Epidermal melanocyte (primary cell): ENCODE measurements at regions not wholly inside any gene's neighbourhood (a gene's known extent, or its start where the extent isn't known, plus 50 kb on each side); places are given as distances from the start of the nearest gene placed in this dataset.

ENCODE experiments used
- DNase-seq: peaks from one replicate; pipeline ENCODE4 v3.0.0; 2011; ENCODE audit warnings: low spot score; ENCODE audit not compliant: insufficient read length

- no peak for DNase-seq
Measured at GRCh38 chr15:25509703-25510102, 70.9 kb upstream of the UBE3A start.

- DNase-seq: peak; percentile 38
Measured at GRCh38 chr15:25508369-25509002, 69.7 kb upstream of the UBE3A start.

- no peak for DNase-seq
Measured at GRCh38 chr15:25504307-25504706, 65.5 kb upstream of the UBE3A start.

- DNase-seq: no peak
Measured at GRCh38 chr15:25501828-25502446, 63.1 kb upstream of the UBE3A start.

- no peak for DNase-seq
Measured at GRCh38 chr15:25498835-25499234, 60.0 kb upstream of the UBE3A start.

GRCh38 chr15:25497934-25498333, 59.1 kb upstream of the UBE3A start:
- no peak for DNase-seq

- DNase-seq: no peak
Measured at GRCh38 chr15:25493823-25494526, 55.2 kb upstream of the UBE3A start.

GRCh38 chr15:25492315-25492714, 53.5 kb upstream of the UBE3A start:
- no peak for DNase-seq
